HL-60 (cell line): ENCODE measurements at regions not wholly inside any gene's neighbourhood (a gene's known extent, or its start where the extent isn't known, plus 50 kb on each side); places are given as distances from the start of the nearest gene placed in this dataset.

ENCODE experiments used
- POLR2AphosphoS5 ChIP-seq: IDR thresholded peaks from 2 replicates; pipeline ENCODE4 v1.6.1; 2012; ENCODE audit warnings: low read depth
- REST ChIP-seq: IDR thresholded peaks from 2 replicates; pipeline ENCODE4 v1.6.1; 2012; ENCODE audit warnings: low read depth; ENCODE audit not compliant: insufficient replicate concordance
- SPI1 ChIP-seq: IDR thresholded peaks from 2 replicates; pipeline ENCODE4 v1.6.1; 2012; ENCODE audit warnings: low read depth, mild to moderate bottlenecking, borderline replicate concordance
- TF ChIP-seq, protein P1 (sequence below): IDR thresholded peaks from one replicate; pipeline ENCODE4 v1.5.1; 2011; ENCODE audit warnings: low read length, control low read depth, inconsistent platforms; ENCODE audit not compliant: insufficient read depth

DNA sequence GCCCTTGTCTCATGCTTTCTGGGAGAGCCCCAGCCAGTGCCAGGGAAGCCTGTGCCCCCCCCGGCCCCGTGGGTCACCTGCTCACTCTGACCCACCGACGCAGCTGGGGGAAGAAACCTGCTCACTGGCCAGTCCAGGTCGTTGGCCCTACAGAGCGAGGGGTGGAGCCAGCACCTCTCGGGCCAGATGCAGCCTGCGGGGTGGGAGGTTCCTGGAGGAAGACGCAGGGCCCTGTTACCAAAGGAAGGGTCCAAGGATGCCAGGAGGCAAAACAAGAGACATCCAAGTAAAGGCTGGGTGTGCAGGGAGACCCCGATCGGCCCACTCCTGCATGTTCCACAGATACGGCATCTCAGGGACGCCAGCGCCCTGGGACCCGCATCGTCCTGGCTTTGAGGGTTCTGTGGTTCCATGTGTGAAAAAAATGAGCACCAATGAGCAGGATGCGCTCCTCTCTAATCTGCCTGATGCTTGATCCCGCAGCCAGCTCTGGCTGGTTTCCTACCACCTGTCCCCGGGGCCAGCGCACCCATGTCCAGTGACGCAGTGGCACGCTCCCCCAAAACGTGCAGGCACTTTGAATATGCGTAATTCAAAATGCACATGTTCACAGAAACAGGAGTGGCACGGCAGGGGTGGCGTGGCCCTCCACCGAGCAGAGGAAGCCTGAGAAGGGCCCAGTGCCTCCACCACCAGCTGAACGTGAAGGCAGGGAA, 66.0 kb upstream of the GALNT9 start:
- TF ChIP-seq POLR2AphosphoS5 (no peak), REST (no peak), SPI1 (no peak)
- TF ChIP-seq, protein P1, sequence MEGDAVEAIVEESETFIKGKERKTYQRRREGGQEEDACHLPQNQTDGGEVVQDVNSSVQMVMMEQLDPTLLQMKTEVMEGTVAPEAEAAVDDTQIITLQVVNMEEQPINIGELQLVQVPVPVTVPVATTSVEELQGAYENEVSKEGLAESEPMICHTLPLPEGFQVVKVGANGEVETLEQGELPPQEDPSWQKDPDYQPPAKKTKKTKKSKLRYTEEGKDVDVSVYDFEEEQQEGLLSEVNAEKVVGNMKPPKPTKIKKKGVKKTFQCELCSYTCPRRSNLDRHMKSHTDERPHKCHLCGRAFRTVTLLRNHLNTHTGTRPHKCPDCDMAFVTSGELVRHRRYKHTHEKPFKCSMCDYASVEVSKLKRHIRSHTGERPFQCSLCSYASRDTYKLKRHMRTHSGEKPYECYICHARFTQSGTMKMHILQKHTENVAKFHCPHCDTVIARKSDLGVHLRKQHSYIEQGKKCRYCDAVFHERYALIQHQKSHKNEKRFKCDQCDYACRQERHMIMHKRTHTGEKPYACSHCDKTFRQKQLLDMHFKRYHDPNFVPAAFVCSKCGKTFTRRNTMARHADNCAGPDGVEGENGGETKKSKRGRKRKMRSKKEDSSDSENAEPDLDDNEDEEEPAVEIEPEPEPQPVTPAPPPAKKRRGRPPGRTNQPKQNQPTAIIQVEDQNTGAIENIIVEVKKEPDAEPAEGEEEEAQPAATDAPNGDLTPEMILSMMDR = no peak
